ENCODE measurements at regions not wholly inside any gene's neighbourhood (a gene's known extent, or its start where the extent isn't known, plus 50 kb on each side); places are given as distances from the start of the nearest gene placed in this dataset.

GRCh38 chr11:13098616-13099289 is 89.6 kb downstream of the RASSF10 start:
- no peak for TF ChIP-seq CTCF (IDR thresholded peaks at IDR 0.05)
- TF ChIP-seq POLR2AphosphoS5 (IDR thresholded peaks at IDR 0.05): no peak

All from prostate gland (tissue), 2 donors.